ENCODE measurements at regions not wholly inside any gene's neighbourhood (a gene's known extent, or its start where the extent isn't known, plus 50 kb on each side); places are given as distances from the start of the nearest gene placed in this dataset.

DNA sequence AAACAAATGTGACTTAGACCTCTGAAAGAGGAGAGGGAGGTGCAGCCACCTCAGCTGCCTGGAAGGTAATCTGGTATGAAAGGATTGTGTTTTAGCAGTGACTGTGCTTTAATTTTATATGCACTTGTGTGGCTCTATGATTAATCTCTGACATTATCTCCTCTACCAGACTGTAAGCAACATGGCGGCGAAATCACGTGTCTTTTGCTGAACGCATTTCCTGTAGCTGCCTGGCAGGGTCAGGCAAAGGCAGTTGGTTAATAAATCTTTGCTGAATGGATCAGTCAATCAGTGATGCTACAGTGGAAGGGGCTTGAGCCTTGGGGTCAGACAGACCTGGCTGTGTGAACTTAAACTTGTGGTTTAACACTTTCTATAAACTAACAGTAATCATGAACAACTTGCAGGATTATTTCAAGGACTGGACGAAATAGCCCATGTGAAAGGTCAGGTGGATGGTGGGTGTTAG is 96.9 kb downstream of the ADSS2 start:
- TF ChIP-seq, protein P1, sequence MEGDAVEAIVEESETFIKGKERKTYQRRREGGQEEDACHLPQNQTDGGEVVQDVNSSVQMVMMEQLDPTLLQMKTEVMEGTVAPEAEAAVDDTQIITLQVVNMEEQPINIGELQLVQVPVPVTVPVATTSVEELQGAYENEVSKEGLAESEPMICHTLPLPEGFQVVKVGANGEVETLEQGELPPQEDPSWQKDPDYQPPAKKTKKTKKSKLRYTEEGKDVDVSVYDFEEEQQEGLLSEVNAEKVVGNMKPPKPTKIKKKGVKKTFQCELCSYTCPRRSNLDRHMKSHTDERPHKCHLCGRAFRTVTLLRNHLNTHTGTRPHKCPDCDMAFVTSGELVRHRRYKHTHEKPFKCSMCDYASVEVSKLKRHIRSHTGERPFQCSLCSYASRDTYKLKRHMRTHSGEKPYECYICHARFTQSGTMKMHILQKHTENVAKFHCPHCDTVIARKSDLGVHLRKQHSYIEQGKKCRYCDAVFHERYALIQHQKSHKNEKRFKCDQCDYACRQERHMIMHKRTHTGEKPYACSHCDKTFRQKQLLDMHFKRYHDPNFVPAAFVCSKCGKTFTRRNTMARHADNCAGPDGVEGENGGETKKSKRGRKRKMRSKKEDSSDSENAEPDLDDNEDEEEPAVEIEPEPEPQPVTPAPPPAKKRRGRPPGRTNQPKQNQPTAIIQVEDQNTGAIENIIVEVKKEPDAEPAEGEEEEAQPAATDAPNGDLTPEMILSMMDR (conservative IDR thresholded peaks at IDR 0.05; ENCODE audit: control insufficient read depth, insufficient read depth, low read depth, low read length): no peak
- no peak for DNase-seq (ENCODE audit: low read depth)
- H3K4me3 ChIP-seq (ENCODE audit: control insufficient read depth, low read depth, low read length): no peak overlapping the region

DNA sequence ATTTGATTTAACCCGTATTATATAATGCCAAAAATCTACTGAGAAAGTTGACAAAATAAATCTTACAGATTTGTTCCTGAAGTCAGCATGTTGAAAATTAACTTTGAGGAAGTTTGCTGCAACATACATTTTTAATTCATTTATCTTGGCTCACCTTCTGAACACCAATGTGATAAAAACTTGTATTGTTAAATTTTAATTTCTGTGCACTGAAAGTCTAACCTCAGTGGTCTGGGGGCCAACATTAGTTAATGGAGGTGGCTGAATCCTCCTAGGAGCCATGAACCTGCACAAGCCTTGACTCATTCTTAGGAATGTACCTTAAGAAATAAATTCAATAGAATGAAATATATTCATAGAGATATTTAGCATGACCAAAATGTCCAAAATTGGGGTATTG is 95.3 kb downstream of the ADSS2 start:
- DNase-seq (ENCODE audit: low read depth): no peak
- TF ChIP-seq, protein P1 (conservative IDR thresholded peaks at IDR 0.05; ENCODE audit: control insufficient read depth, insufficient read depth, low read depth, low read length): no peak
- H3K4me3 ChIP-seq (ENCODE audit: control insufficient read depth, low read depth, low read length): no peak overlapping the region

Data from fibroblast of mammary gland (primary cell).